Thyroid gland (tissue), 4 donors: ENCODE measurements at regions not wholly inside any gene's neighbourhood (a gene's known extent, or its start where the extent isn't known, plus 50 kb on each side); places are given as distances from the start of the nearest gene placed in this dataset.
"Not testable (repeated sequence)": the region's sequence is repeated elsewhere in the genome, so short reads cannot be mapped to it uniquely, and the experiment has no call there.

Experiments used
- POLR2A ChIP-seq, 2 donors: fragments of 450-650 bp; IDR thresholded peaks; one replicate each; pipeline ENCODE4 v1.6.1; 2017; ENCODE audit warnings: antibody characterized with exemption in 2 of 2, mild to moderate bottlenecking in 2 of 2, moderate library complexity in 1 of 2
- TF ChIP-seq, protein P1 (sequence below), 6 experiments: fragments of 200-600 bp in 3 of 6; fragments of 450-650 bp in 3 of 6; sonication (generic) in 3 of 6; IDR thresholded peaks; one replicate each; pipeline ENCODE4 v1.5.1; 2016 to 2019; ENCODE audit warnings: antibody characterized with exemption in 6 of 6, mild to moderate bottlenecking in 2 of 6, inconsistent platforms in 1 of 6, moderate library complexity in 1 of 6

- TF ChIP-seq, protein P1, sequence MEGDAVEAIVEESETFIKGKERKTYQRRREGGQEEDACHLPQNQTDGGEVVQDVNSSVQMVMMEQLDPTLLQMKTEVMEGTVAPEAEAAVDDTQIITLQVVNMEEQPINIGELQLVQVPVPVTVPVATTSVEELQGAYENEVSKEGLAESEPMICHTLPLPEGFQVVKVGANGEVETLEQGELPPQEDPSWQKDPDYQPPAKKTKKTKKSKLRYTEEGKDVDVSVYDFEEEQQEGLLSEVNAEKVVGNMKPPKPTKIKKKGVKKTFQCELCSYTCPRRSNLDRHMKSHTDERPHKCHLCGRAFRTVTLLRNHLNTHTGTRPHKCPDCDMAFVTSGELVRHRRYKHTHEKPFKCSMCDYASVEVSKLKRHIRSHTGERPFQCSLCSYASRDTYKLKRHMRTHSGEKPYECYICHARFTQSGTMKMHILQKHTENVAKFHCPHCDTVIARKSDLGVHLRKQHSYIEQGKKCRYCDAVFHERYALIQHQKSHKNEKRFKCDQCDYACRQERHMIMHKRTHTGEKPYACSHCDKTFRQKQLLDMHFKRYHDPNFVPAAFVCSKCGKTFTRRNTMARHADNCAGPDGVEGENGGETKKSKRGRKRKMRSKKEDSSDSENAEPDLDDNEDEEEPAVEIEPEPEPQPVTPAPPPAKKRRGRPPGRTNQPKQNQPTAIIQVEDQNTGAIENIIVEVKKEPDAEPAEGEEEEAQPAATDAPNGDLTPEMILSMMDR (IDR thresholded peaks at IDR 0.05) = not testable (repeated sequence)
- not testable (repeated sequence) for TF ChIP-seq POLR2A (IDR thresholded peaks at IDR 0.05)
These were observed 130.0 kb downstream of the MRPL57 start for GRCh38 chr13:21306300-21307073.
